ENCODE measurements at regions not wholly inside any gene's neighbourhood (a gene's known extent, or its start where the extent isn't known, plus 50 kb on each side); places are given as distances from the start of the nearest gene placed in this dataset.

DNA sequence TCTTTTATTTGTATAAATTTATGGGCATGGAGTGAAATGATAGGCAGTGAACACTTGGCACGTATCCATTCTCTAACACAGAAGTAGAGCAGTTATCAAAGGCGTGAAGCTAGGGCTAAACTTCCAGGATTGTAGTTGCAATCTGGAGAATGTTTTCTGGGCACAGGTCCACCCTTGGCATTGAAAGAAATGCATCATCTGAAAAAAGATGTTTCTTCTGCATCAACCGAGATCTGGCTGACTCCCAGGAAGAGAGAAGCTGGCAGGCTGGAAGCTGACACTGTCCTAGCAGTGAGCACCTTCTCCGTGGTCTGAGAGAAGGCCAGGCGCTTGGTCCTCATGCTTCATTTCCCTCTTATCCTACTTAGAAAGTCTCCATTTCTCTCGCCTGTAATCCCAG lies 600.0 kb downstream of the BRD1 start:
- no peak for DNase-seq (ENCODE audit: low read depth in 1 of 2, low spot score in 1 of 2)
- TF ChIP-seq JUND (IDR thresholded peaks at IDR 0.05; ENCODE audit: low read depth) = no peak
- in situ Hi-C loops (cut with HindIII; ENCODE audit: low pct_unique_long_range_greater_than_20kb, low sequenced_read_pairs) = no loop called here

DNA sequence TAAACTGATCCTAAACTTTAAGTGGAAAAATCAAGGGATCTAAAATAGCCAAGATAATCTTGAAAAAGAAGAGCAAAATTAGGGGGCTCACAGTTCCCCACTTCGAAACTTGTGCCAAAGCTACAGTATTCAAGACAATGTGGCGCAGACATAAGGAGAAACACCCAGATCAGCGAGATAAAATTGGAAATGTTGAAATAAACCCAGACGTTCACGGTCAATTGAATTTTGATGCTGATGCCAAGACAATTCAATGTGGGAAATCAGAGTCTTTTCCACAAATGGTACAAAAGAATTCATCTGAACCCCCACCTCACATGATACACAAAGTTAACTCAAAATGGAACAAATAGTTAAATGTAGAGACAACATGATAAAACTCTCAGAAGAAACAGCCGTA lies 601.6 kb downstream of the BRD1 start:
- in situ Hi-C loops (cut with HindIII; ENCODE audit: low pct_unique_long_range_greater_than_20kb, low sequenced_read_pairs) = no loop called here
- no peak for TF ChIP-seq JUND (IDR thresholded peaks at IDR 0.05; ENCODE audit: low read depth)
- DNase-seq (ENCODE audit: low read depth in 1 of 2, low spot score in 1 of 2) = no peak

DNA sequence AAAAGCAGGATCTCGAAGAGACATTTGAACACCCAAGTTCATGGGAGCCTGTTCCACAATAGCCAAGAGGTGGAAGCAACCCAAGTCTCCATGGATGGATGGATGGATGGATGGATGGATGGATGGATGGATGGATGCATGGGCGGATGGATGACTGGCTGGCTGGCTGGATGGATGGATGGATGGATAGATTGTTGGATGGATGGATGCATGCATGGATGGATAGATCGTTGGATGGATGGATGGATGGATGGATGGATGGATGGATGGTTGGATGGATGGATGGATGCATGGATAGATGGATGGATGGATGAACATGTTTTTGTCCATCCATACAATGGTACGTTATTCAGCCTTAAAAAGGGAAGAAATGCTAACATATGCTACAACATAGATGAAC lies 603.4 kb downstream of the BRD1 start:
- no peak for DNase-seq (ENCODE audit: low read depth in 1 of 2, low spot score in 1 of 2)
- in situ Hi-C loops (cut with HindIII; ENCODE audit: low pct_unique_long_range_greater_than_20kb, low sequenced_read_pairs) = no loop called here
- no peak for TF ChIP-seq JUND (IDR thresholded peaks at IDR 0.05; ENCODE audit: low read depth)

DNA sequence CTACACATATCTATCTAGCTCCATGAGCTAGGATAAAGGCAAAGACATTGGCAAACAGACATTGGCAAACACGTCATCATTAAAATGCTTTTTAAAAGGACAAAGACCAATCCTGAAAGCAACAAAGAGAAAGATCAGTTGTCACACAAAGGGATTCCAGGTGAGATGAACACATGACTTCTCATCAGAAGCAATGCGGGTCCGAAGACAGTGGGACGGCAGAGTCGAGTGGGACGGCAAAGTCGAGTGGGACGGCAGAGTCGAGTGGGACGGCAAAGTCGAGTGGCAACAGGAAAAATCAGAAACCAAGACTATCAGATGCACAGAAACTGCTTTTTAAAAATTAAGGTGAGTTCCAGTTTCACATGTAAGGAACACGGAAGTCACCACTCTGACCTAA lies 609.5 kb downstream of the BRD1 start:
- TF ChIP-seq JUND (IDR thresholded peaks at IDR 0.05; ENCODE audit: low read depth) = no peak
- no peak for DNase-seq (ENCODE audit: low read depth in 1 of 2, low spot score in 1 of 2)
- in situ Hi-C loops (cut with HindIII; ENCODE audit: low pct_unique_long_range_greater_than_20kb, low sequenced_read_pairs) = no loop called here

DNA sequence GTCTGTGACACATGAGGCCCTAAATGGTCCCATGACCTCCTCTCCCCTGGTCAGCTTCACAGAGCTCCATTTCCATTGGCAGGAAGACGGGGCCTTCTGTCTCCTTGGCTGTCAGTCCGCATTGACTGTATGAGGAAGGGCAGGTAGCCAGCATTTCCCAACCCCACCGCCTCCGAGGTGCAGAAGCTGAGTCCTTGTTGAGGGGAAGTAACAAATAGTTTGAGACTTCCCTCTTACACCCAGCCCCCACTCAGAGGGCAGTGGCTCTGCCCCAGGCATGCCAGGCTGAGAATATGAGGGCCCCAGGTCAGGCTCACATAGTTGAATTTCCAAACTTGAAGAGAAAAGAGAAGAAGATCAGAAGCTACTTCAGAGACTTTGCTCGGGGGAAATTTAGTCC lies 611.1 kb downstream of the BRD1 start:
- in situ Hi-C loops (cut with HindIII; ENCODE audit: low pct_unique_long_range_greater_than_20kb, low sequenced_read_pairs) = no loop called here
- no peak for TF ChIP-seq JUND (IDR thresholded peaks at IDR 0.05; ENCODE audit: low read depth)
- no peak for DNase-seq (ENCODE audit: low read depth in 1 of 2, low spot score in 1 of 2)

DNA sequence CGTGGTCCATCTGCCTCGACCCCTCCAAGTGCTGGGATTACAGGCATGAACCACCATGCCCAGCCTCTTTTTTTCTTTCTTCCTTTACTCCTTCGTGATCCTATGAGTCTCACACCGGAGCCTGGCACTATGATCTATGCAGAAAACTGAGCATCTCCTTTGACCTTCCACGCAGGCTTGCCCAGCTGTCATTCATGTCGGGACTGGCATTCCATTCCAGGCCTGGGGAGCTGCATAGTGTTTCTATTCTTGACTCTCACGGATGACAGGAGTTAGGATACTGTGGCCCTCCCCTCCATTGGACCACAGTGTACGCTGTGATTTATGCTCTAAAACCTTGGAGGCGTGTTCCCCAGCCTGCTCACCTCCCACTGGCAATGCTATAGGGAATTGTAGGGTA lies 611.8 kb downstream of the BRD1 start:
- no peak for DNase-seq (ENCODE audit: low read depth in 1 of 2, low spot score in 1 of 2)
- no peak for TF ChIP-seq JUND (IDR thresholded peaks at IDR 0.05; ENCODE audit: low read depth)
- in situ Hi-C loops (cut with HindIII; ENCODE audit: low pct_unique_long_range_greater_than_20kb, low sequenced_read_pairs) = no loop called here

DNA sequence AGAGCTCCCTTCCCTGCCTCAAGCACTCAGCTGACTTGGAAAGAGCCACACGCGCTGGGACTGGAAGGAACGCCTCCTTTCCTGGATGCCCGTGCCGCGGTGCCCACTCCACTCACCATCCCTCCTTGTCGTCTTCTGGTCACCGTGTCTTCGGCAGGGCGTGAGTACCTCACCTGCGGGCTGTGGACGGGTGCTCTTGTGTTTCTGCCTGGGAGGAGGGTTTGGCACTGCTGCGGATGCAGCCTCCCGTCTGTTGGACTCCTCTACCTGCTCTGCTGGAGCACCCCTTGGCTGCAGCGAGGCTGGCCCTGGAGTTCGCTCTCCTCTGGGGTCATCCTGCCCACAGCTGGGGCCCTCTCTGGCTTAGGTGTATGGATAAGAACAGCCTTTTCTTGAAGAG lies 612.7 kb downstream of the BRD1 start:
- in situ Hi-C loops (cut with HindIII; ENCODE audit: low pct_unique_long_range_greater_than_20kb, low sequenced_read_pairs) = no loop called here
- no peak for TF ChIP-seq JUND (IDR thresholded peaks at IDR 0.05; ENCODE audit: low read depth)
- no peak for DNase-seq (ENCODE audit: low read depth in 1 of 2, low spot score in 1 of 2)

DNA sequence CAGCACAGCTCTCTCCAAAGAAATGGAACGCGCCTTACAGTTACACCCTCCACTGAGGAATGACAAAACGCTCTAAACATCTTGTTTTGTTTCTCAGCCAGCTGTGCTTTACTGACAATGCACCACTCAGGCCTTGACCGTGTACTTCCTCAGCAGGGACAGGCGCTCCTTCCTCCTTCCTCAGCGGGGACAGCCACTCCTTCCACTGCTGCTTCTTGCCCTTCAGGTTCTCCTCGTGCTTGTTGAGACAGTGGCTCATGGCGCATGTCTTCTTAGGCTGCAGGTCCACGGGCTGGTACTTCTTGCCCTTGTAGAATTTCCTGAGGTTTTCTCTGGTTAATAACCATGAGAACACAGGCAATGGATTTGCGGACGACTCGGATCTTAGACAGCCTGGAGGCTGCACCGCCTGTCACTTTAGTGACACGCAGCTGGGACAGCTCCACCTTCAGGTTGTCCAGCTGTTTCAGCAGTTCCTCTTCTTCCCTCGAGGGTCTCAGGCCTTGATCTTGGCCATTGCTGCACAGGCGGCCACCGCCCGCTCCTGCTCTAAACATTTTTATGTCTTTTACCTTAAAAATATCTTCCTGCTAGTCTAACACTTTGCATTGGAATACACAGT lies 613.8 kb downstream of the BRD1 start:
- in situ Hi-C loops (cut with HindIII; ENCODE audit: low pct_unique_long_range_greater_than_20kb, low sequenced_read_pairs) = no loop called here
- TF ChIP-seq JUND (IDR thresholded peaks at IDR 0.05; ENCODE audit: low read depth) = no peak
- no peak for DNase-seq (ENCODE audit: low read depth in 1 of 2, low spot score in 1 of 2)

DNA sequence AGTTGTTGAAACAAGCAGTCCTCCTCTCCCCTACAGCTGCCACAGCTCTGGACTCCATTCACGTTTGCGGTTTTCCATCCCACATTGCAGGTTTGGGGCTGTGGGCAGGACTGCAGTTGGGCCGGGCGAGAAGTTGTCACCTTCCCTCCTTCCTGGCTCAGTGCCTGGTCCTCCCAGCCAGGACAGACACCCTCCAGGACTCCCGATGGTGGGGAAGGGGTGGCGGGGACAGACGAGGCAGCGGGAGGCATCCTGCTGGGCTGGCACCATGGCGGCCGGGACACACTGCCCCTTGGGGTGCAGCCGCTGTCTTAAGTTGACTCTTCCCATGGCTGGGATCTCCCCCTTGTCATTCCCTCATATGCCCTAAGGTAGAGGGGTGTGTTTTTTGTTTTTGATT lies 615.2 kb downstream of the BRD1 start:
- no peak for DNase-seq (ENCODE audit: low read depth in 1 of 2, low spot score in 1 of 2)
- in situ Hi-C loops (cut with HindIII; ENCODE audit: low pct_unique_long_range_greater_than_20kb, low sequenced_read_pairs) = no loop called here
- no peak for TF ChIP-seq JUND (IDR thresholded peaks at IDR 0.05; ENCODE audit: low read depth)

DNA sequence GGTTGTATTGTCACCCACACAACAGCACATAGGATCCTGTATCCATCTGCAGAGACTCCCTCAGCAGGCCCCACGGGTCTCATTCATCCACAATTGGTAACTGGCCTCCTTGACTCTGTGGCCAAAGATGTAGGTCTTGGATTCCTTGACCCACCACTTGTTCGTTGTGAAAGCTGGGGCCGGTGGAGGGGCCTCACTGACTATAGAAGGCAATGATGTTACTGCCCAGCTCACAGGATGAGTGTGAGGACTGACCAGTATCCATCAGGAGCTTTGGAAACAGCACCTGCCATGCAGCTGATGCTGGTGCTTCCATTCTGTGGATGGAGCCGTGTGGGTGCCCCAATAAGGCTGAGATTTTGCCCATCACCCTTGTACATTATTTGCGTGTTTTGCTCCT lies 615.7 kb downstream of the BRD1 start:
- TF ChIP-seq JUND (IDR thresholded peaks at IDR 0.05; ENCODE audit: low read depth) = no peak
- no peak for DNase-seq (ENCODE audit: low read depth in 1 of 2, low spot score in 1 of 2)
- in situ Hi-C loops (cut with HindIII; ENCODE audit: low pct_unique_long_range_greater_than_20kb, low sequenced_read_pairs) = no loop called here

DNA sequence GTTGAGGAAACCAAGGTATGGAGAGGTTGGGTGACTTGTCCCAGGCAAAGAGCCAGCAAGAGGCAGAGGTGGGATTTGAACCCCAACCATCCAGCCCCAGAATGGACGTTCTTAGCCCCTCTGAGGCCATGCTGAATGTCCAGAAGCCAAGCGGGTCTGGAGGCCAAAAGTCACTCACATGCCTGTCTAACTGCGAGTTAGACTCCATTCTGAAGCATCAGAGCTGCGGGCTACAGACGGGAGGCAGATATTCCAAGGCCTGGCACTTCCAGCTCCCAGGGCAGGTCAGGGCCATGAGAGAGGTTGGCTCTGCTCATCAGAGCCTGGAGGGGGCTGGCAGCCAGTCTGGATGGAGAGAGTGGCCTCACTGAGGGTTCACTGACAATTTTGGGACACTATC lies 616.5 kb downstream of the BRD1 start:
- DNase-seq (ENCODE audit: low read depth in 1 of 2, low spot score in 1 of 2) = no peak
- no peak for TF ChIP-seq JUND (IDR thresholded peaks at IDR 0.05; ENCODE audit: low read depth)
- in situ Hi-C loops (cut with HindIII; ENCODE audit: low pct_unique_long_range_greater_than_20kb, low sequenced_read_pairs) = no loop called here

DNA sequence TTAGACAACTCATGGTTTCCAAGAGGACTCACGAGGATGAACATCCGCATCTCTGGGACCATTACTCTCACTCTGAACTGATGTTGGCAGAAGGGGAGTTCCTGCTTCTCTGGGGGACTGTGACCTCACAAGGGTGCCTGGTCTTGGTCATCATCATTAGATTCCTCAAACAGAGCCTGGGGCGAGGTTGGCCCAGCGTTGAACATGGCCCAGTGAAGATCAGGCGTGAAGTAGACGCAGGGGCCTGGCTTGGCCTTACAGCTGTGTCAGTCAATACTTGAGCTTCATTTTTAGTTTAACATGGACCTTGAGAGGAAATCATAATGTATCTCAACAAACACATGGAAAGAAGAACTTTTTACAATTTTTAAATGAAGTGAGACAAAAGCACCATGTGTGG lies 617.1 kb downstream of the BRD1 start:
- no peak for DNase-seq (ENCODE audit: low read depth in 1 of 2, low spot score in 1 of 2)
- TF ChIP-seq JUND (IDR thresholded peaks at IDR 0.05; ENCODE audit: low read depth) = no peak
- in situ Hi-C loops (cut with HindIII; ENCODE audit: low pct_unique_long_range_greater_than_20kb, low sequenced_read_pairs) = no loop called here

DNA sequence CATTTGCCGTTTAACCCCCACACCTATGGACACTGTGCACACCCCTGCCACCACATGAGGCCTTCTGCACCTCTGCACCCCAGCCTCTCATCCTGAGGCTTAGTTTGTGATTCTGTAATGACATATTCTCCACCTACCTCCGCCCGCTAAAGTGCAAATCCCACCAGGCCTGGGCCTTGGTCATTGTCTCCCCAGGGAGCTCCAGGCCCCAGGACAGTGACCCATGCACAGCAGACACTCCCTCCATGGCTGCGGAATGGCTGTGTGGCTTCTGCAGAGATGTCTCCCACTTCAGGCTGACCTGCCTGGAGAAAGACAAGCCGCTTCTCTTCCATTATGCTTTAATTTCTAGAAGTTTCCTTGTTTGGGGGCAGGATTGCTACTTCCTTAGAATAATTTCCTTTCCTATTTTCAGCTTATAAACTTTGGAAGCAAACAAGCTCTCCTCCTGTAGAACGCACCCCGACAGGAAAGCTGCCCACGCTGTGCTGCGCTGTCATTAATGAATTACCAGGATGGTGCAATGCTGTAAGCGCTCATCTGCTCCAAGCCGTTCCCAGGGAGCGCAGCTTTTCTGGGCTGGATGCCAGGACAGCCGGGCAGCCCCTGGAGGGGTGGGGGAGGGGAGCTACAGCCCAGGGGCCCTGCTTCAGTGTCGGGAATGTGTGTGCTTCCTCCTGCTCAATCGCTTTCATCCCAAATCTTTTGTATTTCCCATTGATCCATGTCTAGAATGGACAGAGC lies 618.0 kb downstream of the BRD1 start:
- in situ Hi-C loops (cut with HindIII; ENCODE audit: low pct_unique_long_range_greater_than_20kb, low sequenced_read_pairs) = no loop called here
- no peak for DNase-seq (ENCODE audit: low read depth in 1 of 2, low spot score in 1 of 2)
- no peak for TF ChIP-seq JUND (IDR thresholded peaks at IDR 0.05; ENCODE audit: low read depth)

DNA sequence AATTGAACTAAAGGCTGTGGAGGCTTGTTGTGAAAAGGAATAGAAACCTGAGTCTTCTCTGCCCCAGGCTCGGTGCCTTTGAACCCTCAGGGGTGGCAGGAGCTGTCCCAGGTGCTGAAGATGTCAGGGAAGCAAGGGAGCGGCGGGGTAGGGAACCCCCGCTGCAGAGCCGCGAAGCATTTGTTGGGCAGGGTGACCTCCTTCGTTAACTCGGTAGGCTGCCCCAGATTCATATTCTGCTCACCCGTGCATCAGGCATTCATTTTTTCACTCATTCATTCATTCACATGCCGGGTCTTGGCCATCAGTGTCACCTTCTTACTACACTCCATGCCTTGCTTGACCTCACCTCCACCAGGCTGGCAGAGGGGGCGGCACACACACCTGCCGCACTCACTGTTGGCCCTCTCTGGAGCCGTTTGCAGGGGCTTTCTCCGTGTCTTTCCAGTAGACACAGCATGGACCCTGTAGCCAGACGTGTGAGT lies 618.9 kb downstream of the BRD1 start:
- no peak for TF ChIP-seq JUND (IDR thresholded peaks at IDR 0.05; ENCODE audit: low read depth)
- DNase-seq (ENCODE audit: low read depth in 1 of 2, low spot score in 1 of 2) = peak in 1 of 2 experiments; percentile 24
- in situ Hi-C loops (cut with HindIII; ENCODE audit: low pct_unique_long_range_greater_than_20kb, low sequenced_read_pairs) = no loop called here
